MG63 (cell line): ENCODE measurements at regions not wholly inside any gene's neighbourhood (a gene's known extent, or its start where the extent isn't known, plus 50 kb on each side); places are given as distances from the start of the nearest gene placed in this dataset.

ENCODE experiments used
- DNase-seq: peaks from one replicate; pipeline ENCODE4 v3.0.0-alpha.2; 2020
- H3K27me3 ChIP-seq: fragments of 250-450 bp; sonication (Bioruptor Pico); 2 replicates; pipeline ENCODE4 v1.5.1; 2020; ENCODE audit warnings: mild to moderate bottlenecking, moderate library complexity
- H3K36me3 ChIP-seq: fragments of 250-450 bp; sonication (Bioruptor Pico); 2 replicates; pipeline ENCODE4 v1.5.1; 2020; ENCODE audit warnings: mild to moderate bottlenecking, moderate library complexity
- H3K4me3 ChIP-seq: fragments of 250-450 bp; sonication (Bioruptor Pico); 2 replicates; pipeline ENCODE4 v1.5.1; 2020; ENCODE audit warnings: mild to moderate bottlenecking, moderate library complexity
- H3K9me3 ChIP-seq: fragments of 250-450 bp; sonication (Bioruptor Pico); 2 replicates; pipeline ENCODE4 v1.5.1; 2020; ENCODE audit warnings: mild to moderate bottlenecking, moderate library complexity

DNA sequence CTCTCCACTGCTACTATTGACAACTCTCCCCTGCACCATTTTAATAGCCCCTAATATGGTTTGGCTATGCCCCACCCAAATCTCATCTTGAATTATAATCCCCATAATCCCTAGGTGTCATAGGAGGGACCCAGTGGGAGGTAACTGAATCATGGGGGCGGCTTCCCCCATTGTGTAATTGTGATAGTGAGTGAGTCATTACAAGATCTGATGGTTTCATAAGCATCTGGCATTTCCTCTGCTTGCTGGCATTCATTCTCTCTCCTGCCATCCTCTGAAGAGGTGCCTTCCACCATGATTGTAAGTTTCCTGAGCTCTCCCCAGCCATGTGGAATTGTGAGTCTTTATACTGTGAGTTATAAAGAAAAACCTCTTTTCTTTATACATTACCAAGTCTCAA lies 74.1 kb upstream of the TCF21 start:
- Histone ChIP-seq H3K36me3 (no peaks in the 10 kb centered on the region), H3K9me3 (peaks cover 13% of the 10 kb centered on the region), H3K4me3 (no peak overlapping the region), H3K27me3 (no peaks in the 10 kb centered on the region)
- DNase-seq, result peak; percentile 70

DNA sequence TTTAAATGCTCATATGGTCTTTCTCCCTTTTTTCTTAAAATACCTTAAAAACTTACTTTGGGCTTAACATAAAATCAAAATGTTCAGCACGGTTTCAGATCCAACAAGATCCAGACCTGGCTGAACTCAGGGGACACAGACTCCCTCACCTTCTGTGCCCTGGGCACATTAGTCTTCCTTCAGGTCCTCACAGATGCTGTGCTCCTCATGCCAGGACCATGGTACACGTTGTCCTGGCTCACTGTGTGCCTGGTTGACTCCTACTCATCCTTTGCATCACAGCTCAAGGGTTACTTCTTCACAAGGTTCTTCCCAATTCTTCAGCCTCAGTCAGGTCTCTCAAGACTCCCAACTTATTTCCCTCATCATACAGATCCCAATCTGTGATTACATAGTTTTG lies 73.6 kb upstream of the TCF21 start:
- Histone ChIP-seq H3K36me3 (no peaks in the 10 kb centered on the region), H3K4me3 (no peak overlapping the region), H3K27me3 (no peaks in the 10 kb centered on the region), H3K9me3 (peaks cover 13% of the 10 kb centered on the region)
- DNase-seq, result no peak

DNA sequence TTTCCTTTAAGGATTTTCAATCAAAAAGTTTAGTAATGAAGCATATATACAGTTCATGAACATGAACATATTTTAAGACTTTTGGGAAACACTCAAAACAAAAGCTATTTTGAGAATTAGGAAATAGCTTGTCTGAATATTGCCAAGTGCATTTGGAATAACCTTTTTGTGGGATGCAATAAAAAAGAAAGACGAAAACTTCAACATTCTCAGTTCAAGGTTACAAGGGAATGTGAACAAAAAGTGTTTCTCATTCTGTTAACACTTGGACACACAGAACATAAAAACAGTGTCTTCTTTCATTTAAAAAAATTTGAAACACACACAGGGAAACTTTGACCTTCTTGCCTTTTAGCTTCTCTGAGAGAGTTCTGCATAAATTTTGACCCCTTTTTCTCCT lies 72.7 kb upstream of the TCF21 start:
- Histone ChIP-seq H3K4me3 (no peak overlapping the region), H3K9me3 (peaks cover 13% of the 10 kb centered on the region), H3K36me3 (no peaks in the 10 kb centered on the region), H3K27me3 (no peaks in the 10 kb centered on the region)
- no peak for DNase-seq

DNA sequence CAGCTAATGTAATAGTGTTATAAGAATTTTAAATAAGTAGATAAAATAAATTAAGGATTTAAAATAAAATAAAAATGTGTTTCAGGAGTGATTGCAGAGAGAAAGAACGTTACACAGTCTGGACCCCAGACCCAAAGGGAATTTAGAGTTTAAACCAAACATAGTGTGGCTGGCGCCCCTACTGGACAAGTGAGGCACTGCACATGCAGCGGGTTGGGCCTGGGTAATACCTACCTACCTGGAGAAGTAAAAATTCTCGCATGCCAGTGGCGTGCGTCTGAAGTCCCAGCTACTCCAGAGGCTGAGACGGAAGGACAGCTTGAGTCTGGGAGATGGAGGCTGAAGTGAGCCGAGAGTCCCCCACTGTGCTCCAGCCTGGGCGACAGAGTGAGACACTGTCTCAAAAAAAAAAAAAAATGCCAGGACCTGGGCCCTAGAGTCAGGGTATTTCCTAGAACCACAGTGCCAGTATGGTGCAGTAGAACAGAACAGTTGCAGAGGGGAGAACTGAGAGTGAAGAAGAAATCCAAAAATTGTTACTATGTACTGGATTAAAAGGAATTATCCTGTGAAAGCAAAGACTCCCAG lies 71.4 kb upstream of the TCF21 start:
- DNase-seq, result no peak
- no peaks in the 10 kb centered on the region for H3K36me3 ChIP-seq
- H3K9me3 ChIP-seq, result peaks cover 8% of the 10 kb centered on the region
- no peaks in the 10 kb centered on the region for H3K27me3 ChIP-seq
- H3K4me3 ChIP-seq, result no peak overlapping the region

DNA sequence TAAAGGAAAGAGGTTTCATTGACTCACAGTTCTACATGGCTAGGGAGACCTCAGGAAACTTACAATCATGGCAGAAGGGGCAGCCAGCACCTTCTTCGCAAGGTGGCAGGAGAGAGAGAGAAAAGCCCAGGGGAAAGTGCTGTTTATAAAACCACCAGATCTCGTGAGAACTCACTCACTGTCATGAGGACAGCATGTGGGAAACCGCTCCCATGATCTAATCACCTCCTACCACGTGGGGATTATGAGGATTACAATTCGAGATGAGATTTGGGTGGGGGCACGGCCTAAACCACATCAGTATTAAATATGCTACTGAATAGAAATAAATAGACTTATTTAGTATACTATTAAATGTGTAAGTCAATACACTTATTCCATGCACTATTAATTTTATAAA lies 70.6 kb upstream of the TCF21 start:
- no peak for DNase-seq
- Histone ChIP-seq H3K36me3 (no peaks in the 10 kb centered on the region), H3K4me3 (no peak overlapping the region), H3K27me3 (no peaks in the 10 kb centered on the region), H3K9me3 (peaks cover 3% of the 10 kb centered on the region)

DNA sequence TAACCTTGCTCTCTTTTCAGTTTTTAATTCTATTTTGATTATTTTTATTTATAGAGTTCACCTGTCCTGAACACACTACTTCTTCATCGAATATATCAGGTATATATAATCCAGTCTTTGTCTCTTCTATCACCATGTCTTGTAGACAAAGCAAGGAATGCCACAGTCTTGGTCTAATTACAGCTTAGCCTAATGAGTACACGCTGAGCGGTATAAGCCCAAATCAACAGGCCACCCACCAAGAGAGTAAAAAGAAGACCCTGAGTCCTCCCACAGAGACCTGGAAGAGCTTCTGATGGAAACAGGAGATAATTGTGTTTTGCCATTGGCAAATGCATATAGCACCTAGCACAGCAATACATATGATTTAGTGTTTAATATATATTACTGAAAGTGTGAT lies 68.7 kb upstream of the TCF21 start:
- H3K9me3 ChIP-seq, result peaks cover 2% of the 10 kb centered on the region; the same call in 1 of the 2 replicates
- no peaks in the 10 kb centered on the region for H3K27me3 ChIP-seq
- no peaks in the 10 kb centered on the region for H3K36me3 ChIP-seq
- no peak overlapping the region for H3K4me3 ChIP-seq
- no peak for DNase-seq

DNA sequence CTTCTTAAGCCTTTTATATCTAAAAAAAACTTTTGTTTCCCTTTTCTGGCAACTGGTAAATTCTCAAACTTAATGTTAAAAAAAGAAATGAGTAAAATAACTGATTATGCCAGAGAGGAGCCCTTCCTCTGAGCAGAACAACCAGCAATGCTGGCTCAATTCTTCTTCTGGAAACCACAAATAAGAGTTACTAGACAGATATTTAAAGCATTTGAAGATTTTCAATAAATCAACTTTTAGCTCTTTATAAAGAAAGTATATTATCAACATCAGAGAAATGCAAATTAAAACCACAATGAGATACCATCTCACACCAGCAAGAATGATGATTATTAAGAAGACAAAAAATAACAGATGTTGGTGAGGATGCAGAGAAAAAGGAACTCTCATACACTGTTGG lies 61.1 kb upstream of the TCF21 start:
- no peak overlapping the region for H3K4me3 ChIP-seq
- H3K9me3 ChIP-seq, result no peaks in the 10 kb centered on the region
- H3K27me3 ChIP-seq, result no peaks in the 10 kb centered on the region
- H3K36me3 ChIP-seq, result no peaks in the 10 kb centered on the region
- no peak for DNase-seq

DNA sequence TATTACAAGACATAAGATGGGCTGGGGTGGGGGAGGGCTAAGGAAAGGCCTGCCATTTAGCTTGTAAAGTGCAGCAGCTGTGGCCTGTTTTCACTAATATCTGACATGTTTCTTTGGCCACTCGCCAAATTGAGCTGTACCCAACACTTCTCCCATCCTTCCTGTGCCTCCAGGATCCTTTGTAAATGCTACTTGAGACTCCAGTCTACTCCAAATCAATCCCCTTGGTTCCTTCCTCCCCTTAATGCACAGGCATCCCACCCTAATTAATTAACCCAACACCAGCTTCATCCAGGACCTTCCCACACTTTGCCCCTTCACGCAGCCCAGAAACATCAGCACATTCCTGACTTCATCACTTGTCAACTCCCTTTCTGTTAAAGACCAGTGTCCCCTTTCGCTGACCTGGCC lies 55.0 kb upstream of the TCF21 start:
- H3K9me3 ChIP-seq, result no peaks in the 10 kb centered on the region
- DNase-seq, result peak; percentile 13
- H3K4me3 ChIP-seq, result no peak overlapping the region
- H3K27me3 ChIP-seq, result no peaks in the 10 kb centered on the region
- H3K36me3 ChIP-seq, result no peaks in the 10 kb centered on the region

DNA sequence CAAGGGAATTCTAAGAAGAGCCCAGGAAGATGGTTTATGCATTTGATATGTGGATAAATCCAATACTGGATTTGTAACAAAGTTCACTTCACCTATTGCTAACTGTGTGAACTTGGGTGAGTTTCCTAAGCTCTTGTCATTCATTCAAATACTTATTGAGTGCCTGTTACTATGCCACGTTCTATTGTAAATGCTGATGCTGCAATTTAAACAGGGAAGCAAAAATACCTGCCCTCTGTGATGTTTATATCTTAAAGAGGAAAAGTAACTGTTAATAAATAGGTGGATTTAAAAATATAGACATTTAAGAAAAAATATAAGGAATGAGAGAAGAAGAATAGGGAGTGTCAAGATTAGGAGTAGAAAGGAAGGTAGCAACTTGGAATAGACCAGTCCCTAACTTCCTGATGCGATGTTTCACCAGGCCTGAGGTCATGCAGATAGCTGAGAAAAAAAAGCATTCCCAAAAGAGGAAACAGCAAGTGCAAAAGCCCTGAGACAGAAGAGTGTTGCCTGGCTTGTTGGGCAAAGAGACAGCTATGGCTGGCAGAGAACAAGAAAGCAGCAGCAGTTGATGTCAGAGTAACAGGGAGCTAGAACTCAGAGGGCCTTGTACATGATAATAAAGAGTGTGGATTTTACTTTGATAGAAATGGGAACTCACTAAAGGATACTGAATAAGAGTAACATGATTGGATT lies 54.3 kb upstream of the TCF21 start:
- no peak overlapping the region for H3K4me3 ChIP-seq
- no peak for DNase-seq
- no peaks in the 10 kb centered on the region for H3K27me3 ChIP-seq
- no peaks in the 10 kb centered on the region for H3K9me3 ChIP-seq
- H3K36me3 ChIP-seq, result no peaks in the 10 kb centered on the region

DNA sequence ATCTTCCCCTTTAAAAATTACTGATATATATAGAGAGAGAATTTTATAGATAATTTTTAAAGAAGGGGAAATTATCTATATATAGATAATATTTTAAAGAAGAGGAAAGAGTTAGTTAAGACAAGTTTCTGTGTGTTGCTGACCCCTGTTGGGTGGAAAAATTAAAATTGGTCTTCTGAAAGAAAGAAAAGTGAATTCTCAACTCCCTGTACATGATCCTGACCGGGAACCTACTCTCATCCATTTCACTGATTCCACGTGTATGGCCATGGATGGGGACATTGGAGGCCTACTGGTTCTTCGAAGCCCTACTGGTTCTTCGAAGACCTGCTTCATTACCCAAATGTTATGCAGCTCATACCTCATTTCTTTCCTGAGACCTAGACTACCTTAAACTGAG lies 53.0 kb upstream of the TCF21 start:
- no peaks in the 10 kb centered on the region for H3K9me3 ChIP-seq
- no peak overlapping the region for H3K4me3 ChIP-seq
- DNase-seq, result no peak
- no peaks in the 10 kb centered on the region for H3K36me3 ChIP-seq
- no peaks in the 10 kb centered on the region for H3K27me3 ChIP-seq

DNA sequence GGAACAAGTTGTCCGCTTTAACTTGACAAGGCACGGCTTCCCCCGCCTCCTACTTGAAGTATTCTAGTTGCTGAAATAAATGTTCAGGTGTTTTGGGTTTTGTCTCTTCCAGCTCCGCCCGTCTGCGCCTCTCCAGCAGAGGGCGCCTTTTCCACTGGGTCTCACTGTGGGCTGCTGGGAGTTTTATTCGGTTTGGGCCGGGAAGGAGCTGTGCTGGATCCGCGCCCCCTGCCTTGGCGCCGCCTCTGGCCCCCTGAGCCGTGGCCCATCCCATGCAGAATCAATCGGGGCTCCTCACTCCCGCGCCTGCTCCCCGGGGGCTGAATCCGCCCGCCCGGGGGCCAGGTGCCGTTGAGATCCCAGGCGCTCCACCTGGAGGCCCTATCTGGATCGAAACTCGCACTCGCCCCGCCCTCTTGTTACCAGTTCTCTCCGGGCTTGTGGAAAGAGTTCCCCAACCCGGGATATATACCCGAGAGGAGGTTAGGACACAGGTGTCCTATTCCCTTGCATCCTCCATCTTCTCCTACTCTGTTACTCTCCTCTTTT lies 51.0 kb upstream of the TCF21 start:
- Histone ChIP-seq H3K36me3 (no peaks in the 10 kb centered on the region), H3K9me3 (no peaks in the 10 kb centered on the region), H3K4me3 (peak overlapping the region; percentile 24), H3K27me3 (no peaks in the 10 kb centered on the region)
- DNase-seq, result peak; percentile 55
